ENCODE measurements at regions not wholly inside any gene's neighbourhood (a gene's known extent, or its start where the extent isn't known, plus 50 kb on each side); places are given as distances from the start of the nearest gene placed in this dataset.
"Not testable (repeated sequence)": the region's sequence is repeated elsewhere in the genome, so short reads cannot be mapped to it uniquely, and the experiment has no call there.

DNA sequence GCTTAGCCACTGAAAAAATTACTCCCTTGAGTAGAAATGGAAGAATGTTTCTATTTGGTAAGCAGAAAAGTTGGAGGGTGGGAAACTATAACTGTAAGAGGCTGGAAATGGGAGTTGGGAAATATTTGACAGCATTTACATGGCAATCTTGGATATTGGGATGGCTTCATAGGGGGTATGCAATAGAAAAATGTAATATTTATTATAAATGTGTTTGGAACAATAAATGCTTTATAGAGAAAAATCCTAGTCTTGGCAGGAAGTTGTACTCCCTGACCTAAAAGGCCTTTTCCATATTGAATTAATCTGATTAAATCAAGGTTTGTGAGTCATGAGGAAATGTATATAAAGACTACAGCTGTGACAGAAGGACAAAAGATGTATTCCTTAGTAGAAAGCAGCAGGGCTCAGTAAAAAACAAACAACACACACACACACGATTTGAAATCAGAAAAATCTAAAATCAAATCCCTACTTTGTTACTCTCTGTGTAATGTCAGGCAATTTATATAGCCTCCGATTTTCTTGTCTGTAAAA is 272.3 kb downstream of the CD109 start:
- no peak for DNase-seq (ENCODE audit: low read depth, low spot score)

DNA sequence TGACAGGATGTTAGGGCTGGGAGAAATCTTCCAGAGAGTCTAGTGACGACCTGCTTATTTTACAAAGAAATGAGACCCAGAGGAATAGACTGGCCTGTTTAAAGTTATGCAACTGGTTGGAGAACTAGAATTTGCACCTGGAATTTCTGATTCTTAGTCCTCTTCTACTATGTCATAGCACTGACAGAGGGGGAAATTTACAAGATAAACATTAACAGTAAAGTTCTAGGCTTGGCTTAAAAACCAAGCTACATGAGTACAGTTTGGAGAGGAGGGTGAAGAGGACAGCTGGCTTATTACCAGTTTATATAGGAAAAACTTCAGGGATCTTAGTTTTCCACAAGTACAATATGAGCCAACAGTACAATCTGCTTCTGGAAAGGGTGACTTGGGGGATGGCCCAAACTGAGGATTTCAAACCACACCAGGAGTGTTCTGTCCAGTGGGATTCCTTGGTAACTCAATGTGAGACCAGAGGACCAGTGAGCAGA is 269.6 kb downstream of the CD109 start:
- no peak for DNase-seq (ENCODE audit: low read depth, low spot score)

DNA sequence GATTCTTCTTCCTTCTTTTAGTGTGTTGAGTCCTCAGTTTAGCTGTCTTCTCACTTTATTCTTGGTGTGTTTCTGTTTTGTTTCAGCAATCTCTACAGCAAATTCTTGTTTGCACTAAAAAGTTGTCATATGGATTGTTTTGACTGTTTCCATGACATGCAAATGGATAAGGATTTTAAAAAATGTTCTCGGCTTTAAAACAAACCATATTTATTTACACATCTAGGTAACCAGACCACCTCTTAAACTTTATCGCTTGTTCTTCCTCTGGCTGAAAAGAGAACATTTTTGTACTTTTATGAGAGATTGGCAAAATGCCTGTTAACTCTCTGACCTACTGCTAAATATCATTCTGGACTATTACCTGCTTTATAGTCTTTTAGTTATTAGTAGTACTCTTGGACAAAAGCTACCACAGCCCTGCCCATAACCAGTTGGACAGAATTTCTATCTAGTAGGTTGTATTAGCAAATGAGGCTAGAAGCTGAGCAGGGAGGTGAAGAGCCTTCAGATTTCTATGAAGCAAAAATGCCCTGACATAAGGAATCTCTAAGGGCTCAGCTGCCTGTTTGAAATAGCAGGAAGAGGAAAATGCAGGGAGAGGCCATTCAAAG is 268.3 kb downstream of the CD109 start:
- no peak for DNase-seq (ENCODE audit: low read depth, low spot score)

DNA sequence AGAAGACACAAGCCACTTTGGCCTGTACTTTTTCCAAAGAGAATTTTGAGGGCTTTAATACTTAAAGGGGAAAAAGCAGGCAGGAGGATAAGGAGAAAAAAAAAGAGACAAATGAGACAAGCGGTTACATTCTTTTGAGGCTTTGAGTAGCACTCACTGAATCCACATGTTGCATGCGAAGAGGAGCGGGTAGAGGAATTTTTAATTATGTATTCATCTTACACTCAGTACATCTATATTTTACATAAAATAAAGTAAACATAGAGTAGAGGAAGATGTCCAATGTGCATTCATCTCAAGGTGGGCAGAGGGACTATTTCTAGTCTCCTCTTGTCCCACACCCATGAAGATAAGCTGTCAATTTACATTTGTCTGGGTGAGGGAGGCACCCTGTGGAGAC is 266.9 kb downstream of the CD109 start:
- no peak for DNase-seq (ENCODE audit: low read depth, low spot score)

GRCh38 chr6:73956305-73956704 is 260.3 kb downstream of the CD109 start:
- no peak for DNase-seq (ENCODE audit: low read depth, low spot score)

DNA sequence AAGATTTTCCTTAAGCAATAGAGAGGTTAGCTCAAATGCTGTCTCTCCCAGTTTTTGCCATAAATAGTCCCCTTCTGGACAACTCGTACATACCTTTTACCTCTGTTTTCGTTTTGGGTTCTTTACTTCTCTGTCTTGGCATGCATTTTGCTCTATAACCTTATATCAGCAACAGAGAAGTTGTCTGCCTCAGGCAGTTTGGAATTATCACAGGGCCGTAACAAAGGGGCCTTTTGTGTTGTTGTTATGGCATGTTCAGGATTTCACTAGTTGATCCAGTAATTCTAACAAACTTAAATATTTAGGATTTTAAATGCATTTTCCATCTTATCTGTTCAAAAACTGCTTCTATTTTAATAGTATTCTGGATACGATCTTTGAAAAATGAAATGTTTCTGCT is 259.8 kb downstream of the CD109 start:
- no peak for DNase-seq (ENCODE audit: low read depth, low spot score)

DNA sequence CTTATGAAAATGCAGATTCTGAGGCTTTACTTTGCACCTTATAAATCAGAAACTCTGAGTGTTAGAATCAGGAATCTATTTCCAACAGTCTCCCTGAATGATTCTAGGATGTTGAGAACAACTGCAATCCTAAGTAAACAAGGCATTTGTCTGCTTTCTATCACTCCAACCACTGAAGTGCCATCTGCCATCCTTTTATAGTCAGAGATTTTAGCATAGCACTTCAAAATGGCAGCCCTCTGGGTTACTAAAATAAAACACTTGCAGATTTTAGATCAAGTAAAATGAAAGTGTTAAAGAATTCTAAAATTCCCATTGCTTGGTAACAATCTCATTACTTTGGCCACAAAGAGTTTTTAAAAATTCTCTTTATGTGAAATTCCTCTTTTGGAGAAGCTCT is 258.9 kb downstream of the CD109 start:
- no peak for DNase-seq (ENCODE audit: low read depth, low spot score)

GRCh38 chr6:73951183-73951582 is 255.2 kb downstream of the CD109 start:
- no peak for DNase-seq (ENCODE audit: low read depth, low spot score)

DNA sequence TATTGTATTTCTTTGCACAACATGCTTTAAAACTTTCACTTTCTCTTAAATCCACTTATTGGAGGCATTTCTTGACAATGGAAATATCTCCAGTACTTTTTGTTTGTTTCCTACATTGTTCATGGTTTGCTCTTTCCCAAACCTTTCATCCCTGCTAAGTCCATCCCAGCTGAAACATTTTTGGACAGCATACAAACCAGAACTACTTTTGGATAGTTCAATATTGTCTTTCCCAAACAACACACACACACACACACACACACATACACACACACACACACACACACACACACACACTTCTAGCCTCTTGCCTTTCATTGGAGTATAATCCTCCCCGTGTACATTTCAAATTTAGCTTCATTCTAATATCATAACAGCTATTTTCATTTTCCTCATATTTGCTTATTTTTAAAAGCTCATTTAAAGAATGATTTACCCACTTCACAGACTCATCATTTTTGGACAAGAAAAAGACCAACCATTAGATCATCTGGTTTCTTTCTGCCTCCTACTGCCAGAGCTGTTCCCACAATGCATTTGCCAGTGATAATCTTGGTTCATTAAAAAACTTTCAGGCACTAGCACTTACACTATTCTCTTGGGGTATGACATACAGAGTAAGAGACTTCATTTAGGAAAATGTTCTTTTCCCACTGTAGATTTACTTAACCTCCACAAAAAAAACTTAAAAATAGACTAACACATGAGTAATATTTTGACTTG is 248.1 kb downstream of the CD109 start:
- DNase-seq (ENCODE audit: low read depth, low spot score) = no peak

- no peak for DNase-seq (ENCODE audit: low read depth, low spot score)
Observed at GRCh38 chr6:73943411-73943810, 247.4 kb downstream of the CD109 start.

- DNase-seq (ENCODE audit: low read depth, low spot score) = no peak
Observed at GRCh38 chr6:73942592-73943186, 246.7 kb downstream of the CD109 start.

DNA sequence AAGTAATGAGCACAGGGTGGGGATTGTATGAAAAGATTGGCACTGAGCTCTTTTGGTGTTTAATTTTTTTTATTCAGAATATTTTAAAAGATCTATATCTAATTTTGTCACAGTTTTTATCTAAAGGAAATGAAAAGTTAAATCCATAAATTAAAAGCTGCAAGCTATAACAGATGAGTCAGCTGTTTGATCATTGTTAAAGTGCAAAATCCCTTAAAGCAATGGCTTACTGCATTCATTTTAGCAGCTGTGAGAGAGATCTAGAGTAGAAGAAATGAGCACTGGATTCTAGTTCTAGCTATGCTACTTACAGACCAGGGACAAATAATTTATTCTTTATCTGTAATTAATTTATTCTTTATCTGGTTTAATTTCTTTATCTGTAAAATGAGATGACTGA is 245.9 kb downstream of the CD109 start:
- no peak for DNase-seq (ENCODE audit: low read depth, low spot score)

- DNase-seq (ENCODE audit: low read depth, low spot score) = no peak
Observed at GRCh38 chr6:73937805-73938204, 241.8 kb downstream of the CD109 start.

DNA sequence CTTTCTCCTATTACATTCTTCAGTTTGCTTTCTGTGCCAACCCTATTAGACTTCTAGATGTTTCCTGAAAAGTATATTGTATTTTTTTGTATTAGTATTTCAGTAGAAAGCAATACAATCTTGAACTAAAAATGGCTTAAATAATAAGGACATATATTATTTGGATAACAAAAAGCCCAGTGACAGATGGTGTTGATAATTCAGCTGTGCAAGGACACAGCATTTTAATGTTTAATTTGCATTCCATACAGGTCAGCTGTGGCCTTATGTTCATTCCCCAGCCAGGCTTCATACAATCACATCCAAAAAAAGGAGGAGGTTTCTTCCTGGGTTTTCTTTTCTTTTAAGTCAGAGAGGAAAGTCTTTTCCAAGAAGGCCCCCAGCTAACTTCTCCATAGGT is 236.9 kb downstream of the CD109 start:
- DNase-seq (ENCODE audit: low read depth, low spot score) = no peak

- DNase-seq (ENCODE audit: low read depth, low spot score) = no peak
Observed at GRCh38 chr6:73929405-73929804, 233.4 kb downstream of the CD109 start.

DNA sequence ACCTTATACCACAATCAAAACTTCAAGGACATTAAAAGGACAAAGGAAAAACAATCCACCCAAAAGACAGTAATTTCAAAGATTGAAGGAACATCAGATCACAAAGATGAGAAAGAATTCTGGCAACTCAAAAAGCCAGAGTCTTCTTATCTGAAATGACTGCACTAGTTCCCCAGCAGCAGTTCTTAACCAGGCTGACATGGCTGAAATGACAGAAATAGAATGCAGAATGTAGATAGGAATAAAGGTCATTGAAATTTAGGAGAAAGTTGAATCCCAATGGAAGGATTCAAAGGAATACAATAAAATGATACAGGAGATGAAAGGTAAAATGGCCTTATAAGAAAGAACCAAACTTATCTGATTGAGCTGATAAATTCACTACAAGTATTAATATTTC is 231.4 kb downstream of the CD109 start:
- no peak for DNase-seq (ENCODE audit: low read depth, low spot score)

GRCh38 chr6:73925703-73926102 is 229.7 kb downstream of the CD109 start:
- not testable (repeated sequence) for DNase-seq (ENCODE audit: low read depth, low spot score)

DNA sequence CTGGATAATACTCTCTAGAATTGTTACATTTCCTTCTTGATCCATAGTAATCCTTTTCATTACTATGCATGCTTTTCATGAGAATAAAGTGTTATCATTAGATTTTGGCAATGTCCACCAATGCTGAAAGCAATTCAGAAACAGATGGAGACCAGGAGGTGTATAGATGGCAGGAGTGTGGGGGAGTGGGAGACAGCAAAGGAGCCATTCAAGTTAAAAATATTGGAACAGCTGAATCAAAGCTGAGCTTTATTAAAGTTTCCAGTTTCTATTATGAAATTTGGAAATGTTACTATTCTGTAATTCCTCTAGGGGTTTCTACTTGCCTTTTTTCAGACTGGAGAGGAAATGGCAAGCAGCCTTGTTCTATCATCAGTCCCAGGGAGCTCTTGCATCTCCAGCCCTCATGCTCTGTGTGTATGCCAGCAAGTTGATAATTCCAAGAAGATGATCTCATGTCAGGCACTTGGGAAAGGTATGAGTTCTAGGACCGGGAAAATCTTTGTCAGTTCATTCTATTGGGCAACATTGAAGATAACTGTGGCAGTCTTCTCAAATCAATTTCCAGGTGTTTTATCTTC is 228.0 kb downstream of the CD109 start:
- DNase-seq (ENCODE audit: low read depth, low spot score) = no peak

GRCh38 chr6:73903155-73903554 is 207.2 kb downstream of the CD109 start:
- DNase-seq (ENCODE audit: low read depth, low spot score) = no peak

DNA sequence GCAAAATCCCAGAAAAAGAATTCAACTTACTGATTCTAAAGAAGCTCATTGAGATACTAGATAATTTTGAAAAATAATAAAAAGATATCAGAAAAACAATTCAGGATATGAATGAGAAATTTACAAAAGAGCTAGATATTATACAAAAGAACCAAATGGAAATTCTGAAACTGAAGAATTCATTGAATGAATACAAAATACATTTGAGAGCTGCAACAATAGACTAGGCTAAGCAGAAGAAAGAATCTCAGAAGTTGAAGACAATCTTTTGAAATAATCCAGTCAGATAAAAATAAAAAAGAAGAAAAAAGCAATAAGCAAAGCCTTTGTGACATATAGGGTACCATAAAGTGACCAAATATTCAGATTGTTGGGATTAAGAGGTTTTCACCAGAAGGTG is 206.0 kb downstream of the CD109 start:
- DNase-seq (ENCODE audit: low read depth, low spot score) = no peak

DNA sequence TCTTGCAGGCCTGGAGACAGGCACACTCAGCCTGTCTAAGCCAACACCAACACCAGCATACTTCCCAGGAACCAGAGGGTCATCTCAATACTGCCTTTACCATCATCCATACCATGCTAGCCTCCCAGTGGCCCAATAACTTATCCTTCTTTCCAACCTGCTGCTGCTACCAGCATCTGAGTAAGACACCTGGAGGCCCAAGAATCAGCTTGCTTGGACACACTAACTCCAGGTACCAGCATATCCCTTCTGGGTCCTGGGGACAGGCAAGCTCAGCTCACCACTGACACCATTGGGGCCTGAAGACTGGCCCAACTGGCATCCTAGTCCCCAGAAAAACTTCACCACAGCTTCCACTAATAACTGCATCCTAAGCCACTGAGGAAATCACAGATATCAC is 205.3 kb downstream of the CD109 start:
- DNase-seq (ENCODE audit: low read depth, low spot score) = no peak

DNA sequence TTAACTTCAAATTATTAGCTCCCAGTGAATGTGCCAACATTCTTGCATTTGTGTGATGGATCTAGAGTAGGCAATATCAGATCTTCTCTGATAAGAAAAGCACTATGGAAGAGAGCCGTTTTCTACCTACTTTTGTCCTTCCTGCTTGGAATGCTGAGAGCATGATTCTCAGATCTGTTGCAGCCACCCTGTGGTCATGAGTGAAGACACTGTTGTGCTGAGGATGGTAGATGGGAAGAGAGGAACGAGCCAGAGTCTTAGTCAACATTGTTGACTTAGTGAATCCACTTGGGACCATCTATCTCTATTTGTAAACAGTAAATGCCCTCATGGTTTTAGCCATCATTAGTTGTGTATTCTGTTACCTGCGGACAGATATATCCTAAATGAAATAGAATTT is 202.6 kb downstream of the CD109 start:
- no peak for DNase-seq (ENCODE audit: low read depth, low spot score)

All from pulmonary artery endothelial cell (primary cell).